H9 (cell line): ENCODE measurements at regions not wholly inside any gene's neighbourhood (a gene's known extent, or its start where the extent isn't known, plus 50 kb on each side); places are given as distances from the start of the nearest gene placed in this dataset.

Experiments used
- DNase-seq: peaks from one replicate; pipeline ENCODE4 v3.0.0-alpha.2; 2017
- H2AFZ ChIP-seq: one replicate; pipeline ENCODE4 v1.6.1; 2013; ENCODE audit warnings: mild to moderate bottlenecking, low read length, control low read depth, moderate library complexity
- H2AK5ac ChIP-seq: 2 replicates; pipeline ENCODE4 v1.6.1; 2013; ENCODE audit warnings: low read length, control low read depth, mixed read lengths; ENCODE audit not compliant: insufficient read length
- H2BK120ac ChIP-seq: one replicate; pipeline ENCODE4 v1.6.1; 2013; ENCODE audit warnings: low read depth, mild to moderate bottlenecking, low read length, control low read depth, inconsistent platforms; ENCODE audit not compliant: poor library complexity, severe bottlenecking
- H2BK12ac ChIP-seq: 2 replicates; pipeline ENCODE4 v1.6.1; 2013; ENCODE audit warnings: low read length, control low read depth, mixed read lengths, low read depth; ENCODE audit not compliant: insufficient read length
- H2BK15ac ChIP-seq: 2 replicates; pipeline ENCODE4 v1.6.1; 2013; ENCODE audit warnings: low read depth, low read length, control low read depth
- H2BK20ac ChIP-seq: one replicate; pipeline ENCODE4 v1.6.1; 2013; ENCODE audit warnings: low read depth, mild to moderate bottlenecking, low read length, control low read depth, inconsistent platforms; ENCODE audit not compliant: poor library complexity, severe bottlenecking
- H2BK5ac ChIP-seq: 2 replicates; pipeline ENCODE4 v1.6.1; 2013; ENCODE audit warnings: low read length, control low read depth, mixed read lengths; ENCODE audit not compliant: insufficient read length
- H3K14ac ChIP-seq: 2 replicates; pipeline ENCODE4 v1.6.1; 2013; ENCODE audit warnings: low read length, control low read depth; ENCODE audit not compliant: insufficient read depth
- H3K18ac ChIP-seq: 2 replicates; pipeline ENCODE4 v1.6.1; 2013; ENCODE audit warnings: low read depth, mild to moderate bottlenecking, mixed read lengths, low read length, control low read depth; ENCODE audit not compliant: insufficient read length
- H3K23ac ChIP-seq: 2 replicates; pipeline ENCODE4 v1.6.1; 2013; ENCODE audit warnings: low read length, control low read depth, mixed read lengths, low read depth; ENCODE audit not compliant: insufficient read length
- H3K23me2 ChIP-seq: 2 replicates; pipeline ENCODE4 v1.6.1; 2013; ENCODE audit warnings: low read depth, mild to moderate bottlenecking, mixed read lengths, low read length, control low read depth; ENCODE audit not compliant: insufficient read length, poor library complexity, severe bottlenecking
- H3K27ac ChIP-seq: 2 replicates; pipeline ENCODE4 v1.5.1; 2013; ENCODE audit warnings: low read length, control low read depth, mixed read lengths, low read depth; ENCODE audit not compliant: insufficient read length
- H3K27me3 ChIP-seq: 2 replicates; pipeline ENCODE4 v1.6.1; 2013; ENCODE audit warnings: low read length, control low read depth, inconsistent platforms; ENCODE audit not compliant: insufficient read depth
- H3K4ac ChIP-seq: 2 replicates; pipeline ENCODE4 v1.6.1; 2013; ENCODE audit warnings: low read depth, mild to moderate bottlenecking, control low read depth, inconsistent platforms, low read length, moderate library complexity
- H3K4me1 ChIP-seq: 2 replicates; pipeline ENCODE4 v1.6.1; 2013; ENCODE audit warnings: low read length, control low read depth, inconsistent platforms; ENCODE audit not compliant: insufficient read depth
- H3K4me2 ChIP-seq: 2 replicates; pipeline ENCODE4 v1.6.1; 2013; ENCODE audit warnings: low read length, control low read depth, mixed read lengths; ENCODE audit not compliant: insufficient read length, insufficient read depth
- H3K56ac ChIP-seq: 2 replicates; pipeline ENCODE4 v1.6.1; 2013; ENCODE audit warnings: low read depth, mild to moderate bottlenecking, mixed read lengths, low read length, control low read depth; ENCODE audit not compliant: insufficient read length
- H3K79me1 ChIP-seq: 2 replicates; pipeline ENCODE4 v1.6.1; 2013; ENCODE audit warnings: low read depth, mild to moderate bottlenecking, moderate library complexity, low read length, control low read depth, inconsistent platforms; ENCODE audit not compliant: insufficient read depth, poor library complexity, severe bottlenecking
- H3K79me2 ChIP-seq: 2 replicates; pipeline ENCODE4 v1.6.1; 2013; ENCODE audit warnings: low read length, control low read depth, inconsistent platforms; ENCODE audit not compliant: insufficient read depth
- H3K9ac ChIP-seq: 2 replicates; pipeline ENCODE4 v1.6.1; 2013; ENCODE audit warnings: low read length, control low read depth, mixed read lengths; ENCODE audit not compliant: insufficient read length; ENCODE audit errors: extremely low read depth
- H3K9me3 ChIP-seq: one replicate; pipeline ENCODE4 v1.6.1; 2013; ENCODE audit warnings: low read depth, low read length, inconsistent platforms; ENCODE audit not compliant: control insufficient read depth
- H3T11ph ChIP-seq: one replicate; pipeline ENCODE4 v1.6.1; 2013; ENCODE audit warnings: mild to moderate bottlenecking, low read length, control low read depth, inconsistent platforms
- H4K20me1 ChIP-seq: one replicate; pipeline ENCODE4 v1.6.1; 2013; ENCODE audit not compliant: control insufficient read depth, insufficient read length, insufficient read depth
- H4K5ac ChIP-seq: 2 replicates; pipeline ENCODE4 v1.6.1; 2013; ENCODE audit warnings: low read depth, mild to moderate bottlenecking, mixed read lengths, low read length, control low read depth; ENCODE audit not compliant: insufficient read length
- H4K8ac ChIP-seq: replicated peaks from 2 replicates; pipeline ENCODE4 v1.6.1; 2013; ENCODE audit warnings: low read length, control low read depth, mixed read lengths, low read depth; ENCODE audit not compliant: insufficient read length
- H4K91ac ChIP-seq: 2 replicates; pipeline ENCODE4 v1.6.1; 2013; ENCODE audit warnings: low read depth, mild to moderate bottlenecking, moderate library complexity, mixed read lengths, low read length, control low read depth; ENCODE audit not compliant: insufficient read length
- H3K27ac Mint-ChIP-seq, 3 experiments: 2 replicates in 2 of 3; 3 replicates in 1 of 3; pipeline ENCODE4 v1.8.0; 2020 to 2021; ENCODE audit warnings: mixed read lengths in 3 of 3, mild to moderate bottlenecking in 1 of 3, moderate library complexity in 1 of 3
- H3K27me3 Mint-ChIP-seq: 2 replicates; pipeline ENCODE4 v1.8.0; 2021; ENCODE audit warnings: low read depth, mild to moderate bottlenecking, moderate library complexity, mixed read lengths
- H3K36me3 Mint-ChIP-seq, 3 experiments: 2 replicates in 2 of 3; 3 replicates in 1 of 3; pipeline ENCODE4 v1.8.0; 2020 to 2021; ENCODE audit warnings: low read depth in 3 of 3, mixed read lengths in 3 of 3; ENCODE audit not compliant: insufficient read depth in 1 of 3
- H3K4me1 Mint-ChIP-seq, 2 experiments: 2 replicates each; pipeline ENCODE4 v1.8.0; 2020; ENCODE audit warnings: mixed read lengths in 2 of 2
- H3K4me3 Mint-ChIP-seq, 2 experiments: 2 replicates in 1 of 2; 3 replicates in 1 of 2; pipeline ENCODE4 v1.8.0; 2020 to 2021; ENCODE audit warnings: mild to moderate bottlenecking in 2 of 2, mixed read lengths in 2 of 2, moderate library complexity in 1 of 2
- H3K9me3 Mint-ChIP-seq, 2 experiments: 2 replicates in 1 of 2; 3 replicates in 1 of 2; pipeline ENCODE4 v1.8.0; 2020; ENCODE audit warnings: mild to moderate bottlenecking in 2 of 2, mixed read lengths in 2 of 2, moderate library complexity in 1 of 2
- CTCF ChIP-seq: fragments of 200-600 bp; sonication (generic); conservative IDR thresholded peaks from 3 replicates; pipeline ENCODE4 v1.8.0; 2021; ENCODE audit warnings: antibody characterized with exemption, mild to moderate bottlenecking
- WGBS: extraction: QIAGEN DNeasy Blood & Tissue Kit; methylation state at CpG from one replicate; pipeline ENCODE4 v1.1.7; 2013; ENCODE audit warnings: missing lambda C conversion rate, low lambda C conversion rate, mixed read lengths; ENCODE audit not compliant: insufficient read length; ENCODE audit errors: extremely low coverage; 5-methylcytosine and 5-hydroxymethylcytosine counted together

- Histone ChIP-seq H3K4me2 (no peak overlapping the region), H3K79me2 (no peaks in the 10 kb centered on the region), H4K8ac (no peak overlapping the region), H3K23ac (no peak overlapping the region), H3T11ph (no peak overlapping the region), H2BK5ac (no peak overlapping the region), H2AFZ (no peak overlapping the region), H2AK5ac (no peak overlapping the region), H3K4me1 (no peaks in the 10 kb centered on the region), H2BK20ac (no peak overlapping the region), H3K14ac (no peak overlapping the region), H3K9ac (no peak overlapping the region), H2BK15ac (no peak overlapping the region), H3K4ac (no peak overlapping the region), H3K27ac (no peak overlapping the region), H3K18ac (no peak overlapping the region), H4K5ac (no peak overlapping the region), H3K23me2 (no peaks in the 10 kb centered on the region), H3K9me3 (no peaks in the 10 kb centered on the region), H2BK12ac (no peak overlapping the region), H2BK120ac (no peak overlapping the region), H3K27me3 (no peaks in the 10 kb centered on the region; the same call in 1 of the 2 replicates), H4K91ac (no peak overlapping the region), H4K20me1 (no peaks in the 10 kb centered on the region), H3K79me1 (no peaks in the 10 kb centered on the region), H3K56ac (no peak overlapping the region)
- Mint-ChIP-seq H3K4me1 (peaks cover 0 to 5% of the 10 kb centered on the region in 2 experiments; a peak in 2 of 4 replicates), H3K4me3 (no peak overlapping the region; a peak in 1 of 5 replicates), H3K27me3 (peaks cover 20% of the 10 kb centered on the region), H3K36me3 (peaks cover 0 to 5% (median 0%) of the 10 kb centered on the region in 3 experiments; a peak in 2 of 7 replicates), H3K9me3 (peaks cover 33 to 76% of the 10 kb centered on the region in 2 experiments), H3K27ac (no peak overlapping the region)
- no CpG with 5 or more reads among the region's 7 CpGs for WGBS
- no peak for TF ChIP-seq CTCF
- DNase-seq: no peak
Measured at GRCh38 chr3:13935494-13936094, 55.7 kb upstream of the WNT7A start.
